Lung microvascular endothelial cell (primary cell): ENCODE measurements at regions not wholly inside any gene's neighbourhood (a gene's known extent, or its start where the extent isn't known, plus 50 kb on each side); places are given as distances from the start of the nearest gene placed in this dataset.

Experiments used
- DNase-seq, 2 donors: peaks; one replicate each; pipeline versions ENCODE4 v3.0.0 to v3.0.0-alpha.2; 2010; ENCODE audit warnings: low read depth in 2 of 2

- DNase-seq: peak; percentile 76 to 84
Observed at GRCh38 chr4:149121023-149121404, 678.8 kb upstream of the NR3C2 start.

GRCh38 chr4:149120331-149121022 lies 678.3 kb upstream of the NR3C2 start:
- DNase-seq: peak; percentile 4 to 70

- no peak for DNase-seq
Observed at GRCh38 chr4:149116806-149117205, 674.6 kb upstream of the NR3C2 start.

- DNase-seq: peak; percentile 5 to 32
Observed at GRCh38 chr4:149113804-149114430, 671.7 kb upstream of the NR3C2 start.

GRCh38 chr4:149112109-149112508 lies 669.9 kb upstream of the NR3C2 start:
- DNase-seq: no peak

- no peak for DNase-seq
Observed at GRCh38 chr4:149110481-149110880, 668.3 kb upstream of the NR3C2 start.

GRCh38 chr4:149108626-149109025 lies 666.4 kb upstream of the NR3C2 start:
- no peak for DNase-seq

GRCh38 chr4:149102765-149103164 lies 660.6 kb upstream of the NR3C2 start:
- DNase-seq: no peak

- DNase-seq: no peak
Observed at GRCh38 chr4:149101649-149102048, 659.4 kb upstream of the NR3C2 start.

- no peak for DNase-seq
Observed at GRCh38 chr4:149095811-149096210, 653.6 kb upstream of the NR3C2 start.

GRCh38 chr4:149095001-149095400 lies 652.8 kb upstream of the NR3C2 start:
- DNase-seq: peak in 1 of 2 donors; percentile 7

GRCh38 chr4:149084144-149084543 lies 641.9 kb upstream of the NR3C2 start:
- no peak for DNase-seq

- DNase-seq: no peak
Observed at GRCh38 chr4:149077181-149077580, 635.0 kb upstream of the NR3C2 start.

GRCh38 chr4:149076401-149076800 lies 634.2 kb upstream of the NR3C2 start:
- DNase-seq: no peak

GRCh38 chr4:149072384-149072783 lies 630.2 kb upstream of the NR3C2 start:
- DNase-seq: no peak

GRCh38 chr4:149065753-149066152 lies 623.5 kb upstream of the NR3C2 start:
- no peak for DNase-seq

- no peak for DNase-seq
Observed at GRCh38 chr4:149062997-149063396, 620.8 kb upstream of the NR3C2 start.

GRCh38 chr4:149057594-149057993 lies 615.4 kb upstream of the NR3C2 start:
- no peak for DNase-seq

- DNase-seq: no peak
Observed at GRCh38 chr4:149056615-149057014, 614.4 kb upstream of the NR3C2 start.

GRCh38 chr4:149055624-149056023 lies 613.4 kb upstream of the NR3C2 start:
- no peak for DNase-seq

- DNase-seq: no peak
Observed at GRCh38 chr4:149050840-149051239, 608.6 kb upstream of the NR3C2 start.

GRCh38 chr4:149048451-149049143 lies 606.4 kb upstream of the NR3C2 start:
- no peak for DNase-seq

- DNase-seq: no peak
Observed at GRCh38 chr4:149047368-149047767, 605.2 kb upstream of the NR3C2 start.
